Upper lobe of right lung (tissue), 1 donor: ENCODE measurements at regions not wholly inside any gene's neighbourhood (a gene's known extent, or its start where the extent isn't known, plus 50 kb on each side); places are given as distances from the start of the nearest gene placed in this dataset.
"Not testable (repeated sequence)": the region's sequence is repeated elsewhere in the genome, so short reads cannot be mapped to it uniquely, and the experiment has no call there.

Experiments
- ATAC-seq: fragments of 200-7000 bp; cut with Tn5 transposase; one replicate; pipeline ENCODE4 v1.9.1; 2020; ENCODE audit warnings: mild to moderate bottlenecking, moderate library complexity
- DNase-seq: peaks from one replicate; pipeline ENCODE4 v3.0.0-alpha.2; 2020
- H3K27ac ChIP-seq: fragments of 200-600 bp; one replicate; pipeline ENCODE4 v1.8.0; 2022
- H3K27me3 ChIP-seq: fragments of 200-600 bp; one replicate; pipeline ENCODE4 v1.8.0; 2022; ENCODE audit warnings: mild to moderate bottlenecking
- H3K36me3 ChIP-seq: fragments of 200-600 bp; one replicate; pipeline ENCODE4 v1.8.0; 2022
- H3K4me1 ChIP-seq: fragments of 200-600 bp; one replicate; pipeline ENCODE4 v1.8.0; 2022
- H3K4me3 ChIP-seq: fragments of 200-600 bp; one replicate; pipeline ENCODE4 v1.8.0; 2022; ENCODE audit warnings: mild to moderate bottlenecking
- H3K9me3 ChIP-seq: fragments of 200-600 bp; one replicate; pipeline ENCODE4 v1.8.0; 2022
- CTCF ChIP-seq: fragments of 200-600 bp; IDR thresholded peaks from one replicate; pipeline ENCODE4 v1.8.0; 2022; ENCODE audit warnings: antibody characterized with exemption
- intact Hi-C: fragments of 100-400 bp; cut with DNase I; formaldehyde crosslinking; loops from one replicate; pipeline ENCODE4 v1.11.0; 2022
- donor health status: DM: no; HTN: yes; CAD: no; lungs with severe emphysema.

- intact Hi-C loops: no loop called here
- Histone ChIP-seq H3K4me1 (no peaks in the 10 kb centered on the region), H3K36me3 (no peaks in the 10 kb centered on the region), H3K9me3 (no peaks in the 10 kb centered on the region), H3K27ac (no peak overlapping the region), H3K27me3 (no peaks in the 10 kb centered on the region), H3K4me3 (no peak overlapping the region)
- TF ChIP-seq CTCF: no peak
- no peak for DNase-seq
- ATAC-seq: no peak
Observed at GRCh38 chr5:121479337-121479736, 372.3 kb upstream of the FTMT start.

GRCh38 chr5:121485281-121485680, 366.4 kb upstream of the FTMT start:
- H3K9me3 ChIP-seq: no peaks in the 10 kb centered on the region
- no peak overlapping the region for H3K4me3 ChIP-seq
- intact Hi-C loops: no loop called here
- H3K4me1 ChIP-seq: no peaks in the 10 kb centered on the region
- H3K36me3 ChIP-seq: no peaks in the 10 kb centered on the region
- H3K27ac ChIP-seq: no peak overlapping the region
- no peak for TF ChIP-seq CTCF
- DNase-seq (no peak), ATAC-seq (no peak)
- H3K27me3 ChIP-seq: no peaks in the 10 kb centered on the region

GRCh38 chr5:121485999-121486398, 365.7 kb upstream of the FTMT start:
- DNase-seq, H3K4me1 ChIP-seq, H3K4me3 ChIP-seq, H3K36me3 ChIP-seq, H3K27me3 ChIP-seq, ATAC-seq, H3K9me3 ChIP-seq, H3K27ac ChIP-seq, intact Hi-C loops: not testable (repeated sequence)

GRCh38 chr5:121489972-121490371, 361.7 kb upstream of the FTMT start:
- intact Hi-C loops: no loop called here
- TF ChIP-seq CTCF: no peak
- Histone ChIP-seq H3K4me3 (no peak overlapping the region), H3K4me1 (no peaks in the 10 kb centered on the region), H3K27ac (no peak overlapping the region), H3K36me3 (no peaks in the 10 kb centered on the region), H3K27me3 (no peaks in the 10 kb centered on the region), H3K9me3 (no peaks in the 10 kb centered on the region)
- DNase-seq: no peak
- ATAC-seq: no peak

GRCh38 chr5:121497176-121497575, 354.5 kb upstream of the FTMT start:
- TF ChIP-seq CTCF: no peak
- no peak overlapping the region for H3K27ac ChIP-seq
- intact Hi-C loops: no loop called here
- H3K9me3 ChIP-seq: no peaks in the 10 kb centered on the region
- H3K27me3 ChIP-seq: no peaks in the 10 kb centered on the region
- DNase-seq: no peak
- no peak overlapping the region for H3K4me3 ChIP-seq
- no peak for ATAC-seq
- H3K4me1 ChIP-seq: no peaks in the 10 kb centered on the region
- no peaks in the 10 kb centered on the region for H3K36me3 ChIP-seq

GRCh38 chr5:121500310-121500709, 351.4 kb upstream of the FTMT start:
- intact Hi-C loops: no loop called here
- no peak for TF ChIP-seq CTCF
- Histone ChIP-seq H3K4me3 (no peak overlapping the region), H3K9me3 (no peaks in the 10 kb centered on the region), H3K4me1 (peaks cover 7% of the 10 kb centered on the region), H3K36me3 (no peaks in the 10 kb centered on the region), H3K27me3 (no peaks in the 10 kb centered on the region), H3K27ac (no peak overlapping the region)
- DNase-seq: no peak
- ATAC-seq: no peak
